ENCODE measurements at regions not wholly inside any gene's neighbourhood (a gene's known extent, or its start where the extent isn't known, plus 50 kb on each side); places are given as distances from the start of the nearest gene placed in this dataset.

GRCh38 chr2:63789338-63790020 lies 52.2 kb upstream of the UGP2 start:
- TF ChIP-seq, protein P1, sequence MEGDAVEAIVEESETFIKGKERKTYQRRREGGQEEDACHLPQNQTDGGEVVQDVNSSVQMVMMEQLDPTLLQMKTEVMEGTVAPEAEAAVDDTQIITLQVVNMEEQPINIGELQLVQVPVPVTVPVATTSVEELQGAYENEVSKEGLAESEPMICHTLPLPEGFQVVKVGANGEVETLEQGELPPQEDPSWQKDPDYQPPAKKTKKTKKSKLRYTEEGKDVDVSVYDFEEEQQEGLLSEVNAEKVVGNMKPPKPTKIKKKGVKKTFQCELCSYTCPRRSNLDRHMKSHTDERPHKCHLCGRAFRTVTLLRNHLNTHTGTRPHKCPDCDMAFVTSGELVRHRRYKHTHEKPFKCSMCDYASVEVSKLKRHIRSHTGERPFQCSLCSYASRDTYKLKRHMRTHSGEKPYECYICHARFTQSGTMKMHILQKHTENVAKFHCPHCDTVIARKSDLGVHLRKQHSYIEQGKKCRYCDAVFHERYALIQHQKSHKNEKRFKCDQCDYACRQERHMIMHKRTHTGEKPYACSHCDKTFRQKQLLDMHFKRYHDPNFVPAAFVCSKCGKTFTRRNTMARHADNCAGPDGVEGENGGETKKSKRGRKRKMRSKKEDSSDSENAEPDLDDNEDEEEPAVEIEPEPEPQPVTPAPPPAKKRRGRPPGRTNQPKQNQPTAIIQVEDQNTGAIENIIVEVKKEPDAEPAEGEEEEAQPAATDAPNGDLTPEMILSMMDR (IDR thresholded peaks at IDR 0.05), result no peak
- TF ChIP-seq POLR2A (IDR thresholded peaks at IDR 0.05), result no peak
